ENCODE measurements at regions not wholly inside any gene's neighbourhood (a gene's known extent, or its start where the extent isn't known, plus 50 kb on each side); places are given as distances from the start of the nearest gene placed in this dataset.

GRCh38 chr2:221289846-221290245 lies 282.3 kb downstream of the EPHA4 start:
- no peak for DNase-seq (ENCODE audit: low spot score)
- H3K27ac Mint-ChIP-seq, result no peak overlapping the region
- peaks cover 3% of the 10 kb centered on the region for H3K27me3 Mint-ChIP-seq (ENCODE audit: low read depth)
- no peaks in the 10 kb centered on the region for H3K36me3 Mint-ChIP-seq (ENCODE audit: low read depth)
- H3K4me1 Mint-ChIP-seq (ENCODE audit: low read depth), result no peaks in the 10 kb centered on the region
- no peak overlapping the region for H3K4me3 Mint-ChIP-seq
- no peaks in the 10 kb centered on the region for H3K9me3 Mint-ChIP-seq

- DNase-seq (ENCODE audit: low spot score), result no peak
- H3K9me3 Mint-ChIP-seq, result no peaks in the 10 kb centered on the region
- H3K27ac Mint-ChIP-seq, result no peak overlapping the region
- no peak overlapping the region for H3K4me3 Mint-ChIP-seq
- no peaks in the 10 kb centered on the region for H3K4me1 Mint-ChIP-seq (ENCODE audit: low read depth)
- H3K27me3 Mint-ChIP-seq (ENCODE audit: low read depth), result peaks cover 2% of the 10 kb centered on the region
- H3K36me3 Mint-ChIP-seq (ENCODE audit: low read depth), result no peaks in the 10 kb centered on the region
Measured at GRCh38 chr2:221293949-221294742, 278.0 kb downstream of the EPHA4 start.

GRCh38 chr2:221304916-221305315 lies 267.2 kb downstream of the EPHA4 start:
- Mint-ChIP-seq H3K36me3 (ENCODE audit: low read depth) (no peaks in the 10 kb centered on the region), H3K9me3 (no peaks in the 10 kb centered on the region), H3K27me3 (ENCODE audit: low read depth) (no peaks in the 10 kb centered on the region), H3K4me3 (no peak overlapping the region), H3K27ac (no peak overlapping the region), H3K4me1 (ENCODE audit: low read depth) (no peaks in the 10 kb centered on the region)
- no peak for DNase-seq (ENCODE audit: low spot score)

GRCh38 chr2:221308507-221309066 lies 263.5 kb downstream of the EPHA4 start:
- H3K4me1 Mint-ChIP-seq (ENCODE audit: low read depth), result no peaks in the 10 kb centered on the region
- no peak for DNase-seq (ENCODE audit: low spot score)
- H3K27ac Mint-ChIP-seq, result no peak overlapping the region
- H3K9me3 Mint-ChIP-seq, result no peaks in the 10 kb centered on the region
- no peaks in the 10 kb centered on the region for H3K27me3 Mint-ChIP-seq (ENCODE audit: low read depth)
- no peak overlapping the region for H3K4me3 Mint-ChIP-seq
- no peaks in the 10 kb centered on the region for H3K36me3 Mint-ChIP-seq (ENCODE audit: low read depth)

GRCh38 chr2:221309892-221310583 lies 262.1 kb downstream of the EPHA4 start:
- Mint-ChIP-seq H3K27me3 (ENCODE audit: low read depth) (no peaks in the 10 kb centered on the region), H3K9me3 (no peaks in the 10 kb centered on the region), H3K4me3 (no peak overlapping the region), H3K36me3 (ENCODE audit: low read depth) (no peaks in the 10 kb centered on the region), H3K27ac (no peak overlapping the region), H3K4me1 (ENCODE audit: low read depth) (no peaks in the 10 kb centered on the region)
- no peak for DNase-seq (ENCODE audit: low spot score)

GRCh38 chr2:221310730-221311129 lies 261.4 kb downstream of the EPHA4 start:
- Mint-ChIP-seq H3K27me3 (ENCODE audit: low read depth) (no peaks in the 10 kb centered on the region), H3K4me1 (ENCODE audit: low read depth) (no peaks in the 10 kb centered on the region), H3K4me3 (no peak overlapping the region), H3K27ac (no peak overlapping the region), H3K36me3 (ENCODE audit: low read depth) (no peaks in the 10 kb centered on the region), H3K9me3 (no peaks in the 10 kb centered on the region)
- DNase-seq (ENCODE audit: low spot score), result no peak

- Mint-ChIP-seq H3K27ac (no peak overlapping the region), H3K4me3 (no peak overlapping the region), H3K9me3 (no peaks in the 10 kb centered on the region), H3K36me3 (ENCODE audit: low read depth) (no peaks in the 10 kb centered on the region), H3K27me3 (ENCODE audit: low read depth) (no peaks in the 10 kb centered on the region), H3K4me1 (ENCODE audit: low read depth) (no peaks in the 10 kb centered on the region)
- DNase-seq (ENCODE audit: low spot score), result no peak
Measured at GRCh38 chr2:221312634-221313033, 259.5 kb downstream of the EPHA4 start.

GRCh38 chr2:221314786-221315185 lies 257.3 kb downstream of the EPHA4 start:
- Mint-ChIP-seq H3K4me1 (ENCODE audit: low read depth) (no peaks in the 10 kb centered on the region), H3K9me3 (no peaks in the 10 kb centered on the region), H3K27me3 (ENCODE audit: low read depth) (no peaks in the 10 kb centered on the region)

GRCh38 chr2:221318376-221319130 lies 253.6 kb downstream of the EPHA4 start:
- Mint-ChIP-seq H3K36me3 (ENCODE audit: low read depth) (no peaks in the 10 kb centered on the region), H3K4me1 (ENCODE audit: low read depth) (no peaks in the 10 kb centered on the region), H3K27ac (no peak overlapping the region), H3K4me3 (no peak overlapping the region), H3K9me3 (no peaks in the 10 kb centered on the region), H3K27me3 (ENCODE audit: low read depth) (peaks cover 2% of the 10 kb centered on the region)
- no peak for DNase-seq (ENCODE audit: low spot score)

More at GRCh38 chr2:221314786-221315185, 257.3 kb downstream of the EPHA4 start:
- Mint-ChIP-seq H3K27ac (no peak overlapping the region), H3K36me3 (ENCODE audit: low read depth) (no peaks in the 10 kb centered on the region), H3K4me3 (no peak overlapping the region)
- no peak for DNase-seq (ENCODE audit: low spot score)

- Mint-ChIP-seq H3K27me3 (ENCODE audit: low read depth) (peaks cover 2% of the 10 kb centered on the region), H3K36me3 (ENCODE audit: low read depth) (no peaks in the 10 kb centered on the region), H3K27ac (no peak overlapping the region), H3K9me3 (no peaks in the 10 kb centered on the region), H3K4me1 (ENCODE audit: low read depth) (no peaks in the 10 kb centered on the region), H3K4me3 (no peak overlapping the region)
- DNase-seq (ENCODE audit: low spot score), result no peak
Measured at GRCh38 chr2:221322741-221323140, 249.4 kb downstream of the EPHA4 start.

GRCh38 chr2:221323513-221323912 lies 248.6 kb downstream of the EPHA4 start:
- Mint-ChIP-seq H3K27ac (no peak overlapping the region), H3K27me3 (ENCODE audit: low read depth) (peaks cover 2% of the 10 kb centered on the region), H3K36me3 (ENCODE audit: low read depth) (no peaks in the 10 kb centered on the region), H3K9me3 (no peaks in the 10 kb centered on the region), H3K4me3 (no peak overlapping the region), H3K4me1 (ENCODE audit: low read depth) (no peaks in the 10 kb centered on the region)
- DNase-seq (ENCODE audit: low spot score), result no peak

- Mint-ChIP-seq H3K4me3 (no peak overlapping the region), H3K36me3 (ENCODE audit: low read depth) (no peaks in the 10 kb centered on the region)
- no peak for DNase-seq (ENCODE audit: low spot score)
Measured at GRCh38 chr2:221330436-221330835, 241.7 kb downstream of the EPHA4 start.

GRCh38 chr2:221334481-221335218 lies 237.5 kb downstream of the EPHA4 start:
- H3K27me3 Mint-ChIP-seq (ENCODE audit: low read depth), result no peaks in the 10 kb centered on the region
- no peaks in the 10 kb centered on the region for H3K36me3 Mint-ChIP-seq (ENCODE audit: low read depth)
- H3K4me1 Mint-ChIP-seq (ENCODE audit: low read depth), result no peaks in the 10 kb centered on the region
- no peak for DNase-seq (ENCODE audit: low spot score)
- H3K27ac Mint-ChIP-seq, result no peak overlapping the region
- H3K9me3 Mint-ChIP-seq, result no peaks in the 10 kb centered on the region
- H3K4me3 Mint-ChIP-seq, result no peak overlapping the region

More at GRCh38 chr2:221330436-221330835, 241.7 kb downstream of the EPHA4 start:
- no peaks in the 10 kb centered on the region for H3K9me3 Mint-ChIP-seq
- no peaks in the 10 kb centered on the region for H3K4me1 Mint-ChIP-seq (ENCODE audit: low read depth)
- no peaks in the 10 kb centered on the region for H3K27me3 Mint-ChIP-seq (ENCODE audit: low read depth)
- H3K27ac Mint-ChIP-seq, result no peak overlapping the region

Data from T-helper 2 cell treated with Interferon-gamma antibody and Interleukin-4, amounts not matched to agents 5 μg/mL and 100 μg/mL, for 36 hours (primary cell).